BLaER1 treated with 17β-estradiol and CSF1 and Interleukin-3, amounts not matched to agents 10 nM and 100 nM (cell line): ENCODE measurements at regions not wholly inside any gene's neighbourhood (a gene's known extent, or its start where the extent isn't known, plus 50 kb on each side); places are given as distances from the start of the nearest gene placed in this dataset.

ENCODE experiments used
- H3K27ac ChIP-seq, 11 experiments: shearing (Covaris generic); formaldehyde crosslinking; 2 replicates each; pipeline ENCODE4 v1.8.1; 2022
- H3K27me3 ChIP-seq, 11 experiments: shearing (Covaris generic); formaldehyde crosslinking; 2 replicates each; pipeline ENCODE4 v1.8.1; 2022
- H3K36me3 ChIP-seq, 11 experiments: shearing (Covaris generic); formaldehyde crosslinking; 2 replicates each; pipeline ENCODE4 v1.8.1; 2022
- H3K4me1 ChIP-seq, 10 experiments: shearing (Covaris generic); formaldehyde crosslinking; 2 replicates each; pipeline ENCODE4 v1.8.1; 2022
- H3K4me2 ChIP-seq, 11 experiments: shearing (Covaris generic); formaldehyde crosslinking; 2 replicates each; pipeline ENCODE4 v1.8.1; 2022
- H3K4me3 ChIP-seq, 10 experiments: shearing (Covaris generic); formaldehyde crosslinking; 2 replicates each; pipeline ENCODE4 v1.8.1; 2022
- H3K9ac ChIP-seq, 11 experiments: shearing (Covaris generic); formaldehyde crosslinking; 2 replicates each; pipeline ENCODE4 v1.8.1; 2022
- H3K9me3 ChIP-seq, 11 experiments: shearing (Covaris generic); formaldehyde crosslinking; replicated peaks in 1 of 11; 2 replicates each; pipeline ENCODE4 v1.8.1; 2022
- H4K20me1 ChIP-seq, 11 experiments: shearing (Covaris generic); formaldehyde crosslinking; 2 replicates each; pipeline ENCODE4 v1.8.1; 2022
- Cebpa-rat ChIP-seq, 11 experiments: shearing (Covaris generic); IDR thresholded peaks; 2 replicates each; pipeline ENCODE4 v1.8.1; 2022

GRCh38 chr10:91023700-91024398 lies 103.0 kb upstream of the ANKRD1 start:
- no peak overlapping the region for H3K9ac ChIP-seq
- no peaks in the 10 kb centered on the region for H3K27me3 ChIP-seq
- no peak overlapping the region for H3K27ac ChIP-seq
- H3K9me3 ChIP-seq: no peaks in the 10 kb centered on the region
- H3K4me3 ChIP-seq: no peak overlapping the region
- peak overlapping the region in 2 of 11 experiments; percentile 1 to 5; a peak in 2 of 22 replicates for H3K4me2 ChIP-seq
- no peaks in the 10 kb centered on the region for H4K20me1 ChIP-seq
- peaks cover 0 to 14% (median 2%) of the 10 kb centered on the region in 10 experiments; a peak in 4 of 20 replicates for H3K4me1 ChIP-seq
- no peak for TF ChIP-seq Cebpa-rat (IDR thresholded peaks at IDR 0.05)
- no peaks in the 10 kb centered on the region for H3K36me3 ChIP-seq

DNA sequence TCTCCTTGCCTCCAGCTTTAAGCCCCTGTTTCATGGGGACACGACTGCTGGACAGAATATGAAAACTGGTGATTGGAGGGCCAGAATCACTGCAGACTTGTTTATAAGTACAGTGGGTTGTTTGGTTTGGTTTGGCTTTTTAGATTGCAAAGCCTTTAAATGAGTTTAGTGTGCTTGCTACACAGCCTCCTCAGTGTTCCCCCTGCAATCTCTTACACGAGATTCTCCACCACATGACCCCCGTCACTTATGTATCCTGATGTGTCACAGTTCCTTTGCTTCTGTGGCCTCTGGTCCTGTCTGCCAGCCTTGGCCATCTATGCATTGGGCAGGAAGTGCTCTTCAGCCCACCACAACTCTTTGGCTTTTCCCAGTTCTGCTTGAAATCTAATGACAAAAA lies 103.7 kb upstream of the ANKRD1 start:
- no peak for TF ChIP-seq Cebpa-rat (IDR thresholded peaks at IDR 0.05)
- H3K36me3 ChIP-seq: no peaks in the 10 kb centered on the region
- no peak overlapping the region for H3K4me2 ChIP-seq
- H3K4me3 ChIP-seq: no peak overlapping the region
- no peaks in the 10 kb centered on the region for H4K20me1 ChIP-seq
- H3K27me3 ChIP-seq: no peaks in the 10 kb centered on the region
- peaks cover 0 to 14% (median 2%) of the 10 kb centered on the region in 10 experiments; a peak in 4 of 20 replicates for H3K4me1 ChIP-seq
- H3K9ac ChIP-seq: no peak overlapping the region
- no peak overlapping the region for H3K27ac ChIP-seq
- no peaks in the 10 kb centered on the region for H3K9me3 ChIP-seq

- H3K27me3 ChIP-seq: no peaks in the 10 kb centered on the region
- no peak for TF ChIP-seq Cebpa-rat (IDR thresholded peaks at IDR 0.05)
- H3K9ac ChIP-seq: no peak overlapping the region
- H3K9me3 ChIP-seq: no peaks in the 10 kb centered on the region
- peak overlapping the region in 6 of 11 experiments; percentile 11 to 45 (median 19); a peak in 6 of 22 replicates for H3K4me2 ChIP-seq
- H3K36me3 ChIP-seq: no peaks in the 10 kb centered on the region
- no peak overlapping the region for H3K27ac ChIP-seq
- peaks cover 7 to 50% (median 15%) of the 10 kb centered on the region in 10 experiments; a peak in 18 of 20 replicates for H3K4me1 ChIP-seq
- no peak overlapping the region for H3K4me3 ChIP-seq
- no peaks in the 10 kb centered on the region; a peak in 1 of 22 replicates for H4K20me1 ChIP-seq
These were observed 111.8 kb upstream of the ANKRD1 start for GRCh38 chr10:91032611-91033206.

DNA sequence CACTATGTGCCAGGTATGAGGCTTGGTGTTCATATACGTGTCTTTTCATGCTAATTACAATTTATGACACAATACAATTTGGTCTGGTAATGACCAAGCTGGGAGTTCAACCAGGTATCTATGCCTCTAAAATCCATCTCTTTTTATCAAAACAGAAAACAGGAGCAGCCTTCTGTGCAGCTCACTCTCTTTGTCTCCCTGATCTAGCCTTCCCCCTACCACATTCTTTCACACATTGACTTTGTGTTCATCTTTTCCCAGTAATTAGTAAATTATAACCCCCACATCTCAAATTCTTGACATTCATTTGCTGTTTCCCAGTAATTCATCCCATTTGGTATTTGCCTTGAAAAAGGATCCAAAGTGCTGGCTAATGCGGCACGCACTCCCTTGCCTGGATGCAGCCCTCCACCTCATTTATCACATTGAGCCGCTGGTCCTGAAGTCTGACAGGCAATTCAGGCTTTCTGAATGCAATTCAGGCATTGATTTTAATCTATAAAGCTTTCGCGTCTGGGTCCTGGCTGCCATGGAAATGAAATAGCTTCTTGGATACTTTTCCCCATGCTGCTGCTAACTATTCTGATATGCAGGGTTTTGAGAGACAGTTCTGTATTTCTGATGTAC lies 112.5 kb upstream of the ANKRD1 start:
- Histone ChIP-seq H3K4me3 (no peak overlapping the region), H3K4me2 (peak overlapping the region in 8 of 11 experiments; percentile 11 to 72 (median 42); a peak in 12 of 22 replicates), H4K20me1 (no peaks in the 10 kb centered on the region; a peak in 1 of 22 replicates), H3K27me3 (no peaks in the 10 kb centered on the region), H3K4me1 (peaks cover 7 to 50% (median 15%) of the 10 kb centered on the region in 10 experiments; a peak in 18 of 20 replicates), H3K9ac (no peak overlapping the region), H3K9me3 (no peaks in the 10 kb centered on the region), H3K36me3 (no peaks in the 10 kb centered on the region), H3K27ac (peak overlapping the region in 2 of 11 experiments; percentile 55; a peak in 3 of 22 replicates)
- no peak for TF ChIP-seq Cebpa-rat (IDR thresholded peaks at IDR 0.05)

DNA sequence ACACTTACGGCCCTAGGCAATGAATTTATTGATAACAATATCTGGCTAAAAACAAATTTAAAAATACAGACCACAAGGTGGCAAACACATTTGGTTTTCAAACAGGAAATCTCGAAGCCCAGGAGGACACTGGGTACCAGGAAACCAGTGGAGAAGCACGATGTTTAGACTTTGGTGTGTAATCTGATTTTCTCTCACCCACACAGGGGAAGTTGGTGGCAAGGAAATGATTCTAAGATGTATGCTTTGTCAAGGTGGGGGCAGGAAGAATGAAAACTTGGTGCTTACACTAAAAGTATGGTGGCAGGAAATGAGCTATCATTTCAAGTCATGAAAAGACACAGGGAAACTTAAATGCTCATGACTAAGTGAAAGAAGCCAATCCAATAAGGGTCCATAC lies 113.2 kb upstream of the ANKRD1 start:
- Histone ChIP-seq H3K4me2 (peak overlapping the region; percentile 6 to 72 (median 33); a peak in 18 of 22 replicates), H3K27ac (peak overlapping the region in 4 of 11 experiments; percentile 3 to 55 (median 40); a peak in 8 of 22 replicates), H3K9me3 (no peaks in the 10 kb centered on the region), H4K20me1 (no peaks in the 10 kb centered on the region; a peak in 1 of 22 replicates), H3K4me1 (peaks cover 7 to 50% (median 15%) of the 10 kb centered on the region in 10 experiments; a peak in 18 of 20 replicates), H3K4me3 (no peak overlapping the region), H3K27me3 (no peaks in the 10 kb centered on the region), H3K9ac (no peak overlapping the region; a peak in 1 of 22 replicates), H3K36me3 (no peaks in the 10 kb centered on the region)
- TF ChIP-seq Cebpa-rat (IDR thresholded peaks at IDR 0.05): no peak

GRCh38 chr10:91034494-91035159 lies 113.7 kb upstream of the ANKRD1 start:
- Histone ChIP-seq H3K4me3 (no peak overlapping the region), H3K36me3 (no peaks in the 10 kb centered on the region), H3K4me2 (peak overlapping the region; percentile 6 to 72 (median 33); a peak in 17 of 22 replicates), H3K27me3 (no peaks in the 10 kb centered on the region), H3K9me3 (no peaks in the 10 kb centered on the region), H3K9ac (no peak overlapping the region; a peak in 1 of 22 replicates), H3K27ac (peak overlapping the region in 4 of 11 experiments; percentile 3 to 55 (median 40); a peak in 8 of 22 replicates), H3K4me1 (peaks cover 7 to 50% (median 15%) of the 10 kb centered on the region in 10 experiments; a peak in 18 of 20 replicates), H4K20me1 (no peaks in the 10 kb centered on the region; a peak in 1 of 22 replicates)
- no peak for TF ChIP-seq Cebpa-rat (IDR thresholded peaks at IDR 0.05)

GRCh38 chr10:91035650-91036292 lies 114.9 kb upstream of the ANKRD1 start:
- H3K4me2 ChIP-seq: peak overlapping the region in 3 of 11 experiments; percentile 43 to 65 (median 50); a peak in 3 of 22 replicates

DNA sequence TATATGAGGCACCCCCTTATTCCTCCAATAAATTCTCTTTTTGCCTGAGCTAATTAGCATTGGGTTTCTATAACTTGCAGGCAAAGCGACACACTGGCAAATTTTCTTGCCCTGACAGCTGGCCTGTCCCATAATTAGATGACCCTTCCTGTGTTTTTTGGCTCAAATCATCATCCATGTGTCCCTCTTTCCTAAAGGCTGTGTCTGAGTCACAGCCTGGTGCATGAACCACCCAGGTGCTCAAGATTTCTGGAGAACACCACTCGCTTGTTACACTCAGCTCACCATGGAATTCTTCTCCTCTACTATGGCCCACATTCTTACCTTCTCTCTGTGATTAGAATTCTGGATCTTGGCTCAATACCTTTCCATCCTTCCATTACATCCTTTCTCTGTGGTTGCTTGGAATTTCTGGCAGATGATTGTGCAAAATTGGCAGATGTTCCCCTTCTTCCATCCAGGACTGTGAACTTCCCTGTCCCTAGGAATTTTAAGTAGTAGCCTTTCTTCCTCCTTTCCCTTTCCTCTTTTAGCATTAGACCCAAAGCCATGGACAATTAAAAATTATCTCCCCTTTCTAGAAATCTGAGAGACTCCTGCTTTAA lies 116.0 kb upstream of the ANKRD1 start:
- Histone ChIP-seq H3K27me3 (no peaks in the 10 kb centered on the region), H3K4me2 (peak overlapping the region in 2 of 11 experiments; percentile 1 to 40; a peak in 3 of 22 replicates), H4K20me1 (no peaks in the 10 kb centered on the region; a peak in 1 of 22 replicates), H3K36me3 (no peaks in the 10 kb centered on the region), H3K9me3 (no peaks in the 10 kb centered on the region), H3K4me3 (no peak overlapping the region), H3K9ac (no peak overlapping the region), H3K4me1 (peaks cover 7 to 50% (median 15%) of the 10 kb centered on the region in 10 experiments; a peak in 18 of 20 replicates), H3K27ac (no peak overlapping the region)
- TF ChIP-seq Cebpa-rat (IDR thresholded peaks at IDR 0.05): no peak

More at GRCh38 chr10:91035650-91036292, 114.9 kb upstream of the ANKRD1 start:
- H3K9ac ChIP-seq: no peak overlapping the region
- no peaks in the 10 kb centered on the region for H3K9me3 ChIP-seq
- no peaks in the 10 kb centered on the region; a peak in 1 of 22 replicates for H4K20me1 ChIP-seq
- H3K27me3 ChIP-seq: no peaks in the 10 kb centered on the region
- TF ChIP-seq Cebpa-rat (IDR thresholded peaks at IDR 0.05): no peak
- H3K4me1 ChIP-seq: peaks cover 7 to 50% (median 15%) of the 10 kb centered on the region in 10 experiments; a peak in 18 of 20 replicates
- H3K36me3 ChIP-seq: no peaks in the 10 kb centered on the region
- no peak overlapping the region for H3K4me3 ChIP-seq
- H3K27ac ChIP-seq: peak overlapping the region in 3 of 11 experiments; percentile 3 to 26 (median 25); a peak in 2 of 22 replicates
